ENCODE measurements at regions not wholly inside any gene's neighbourhood (a gene's known extent, or its start where the extent isn't known, plus 50 kb on each side); places are given as distances from the start of the nearest gene placed in this dataset.
"Not testable (repeated sequence)": the region's sequence is repeated elsewhere in the genome, so short reads cannot be mapped to it uniquely, and the experiment has no call there.

GRCh38 chr5:56737002-56737621 is 78.2 kb upstream of the MAP3K1 start:
- Histone ChIP-seq H3K27me3 (replicated peaks; ENCODE audit: insufficient read depth) (no peaks in the 10 kb centered on the region), H3K4me3 (no peak overlapping the region), H3K36me3 (no peaks in the 10 kb centered on the region), H3K27ac (no peak overlapping the region), H3K4me1 (ENCODE audit: control insufficient read depth in 1 of 2, low read depth in 2 of 2) (peaks cover 0 to 21% of the 10 kb centered on the region in 2 donors), H3K9me3 (no peaks in the 10 kb centered on the region)
- DNase-seq (ENCODE audit: low spot score) (no peak), ATAC-seq (ENCODE audit: insufficient number of reproducible peaks, low FRiP score, low read depth) (no peak)
- TF ChIP-seq CTCF (IDR thresholded peaks at IDR 0.05): no peak

DNA sequence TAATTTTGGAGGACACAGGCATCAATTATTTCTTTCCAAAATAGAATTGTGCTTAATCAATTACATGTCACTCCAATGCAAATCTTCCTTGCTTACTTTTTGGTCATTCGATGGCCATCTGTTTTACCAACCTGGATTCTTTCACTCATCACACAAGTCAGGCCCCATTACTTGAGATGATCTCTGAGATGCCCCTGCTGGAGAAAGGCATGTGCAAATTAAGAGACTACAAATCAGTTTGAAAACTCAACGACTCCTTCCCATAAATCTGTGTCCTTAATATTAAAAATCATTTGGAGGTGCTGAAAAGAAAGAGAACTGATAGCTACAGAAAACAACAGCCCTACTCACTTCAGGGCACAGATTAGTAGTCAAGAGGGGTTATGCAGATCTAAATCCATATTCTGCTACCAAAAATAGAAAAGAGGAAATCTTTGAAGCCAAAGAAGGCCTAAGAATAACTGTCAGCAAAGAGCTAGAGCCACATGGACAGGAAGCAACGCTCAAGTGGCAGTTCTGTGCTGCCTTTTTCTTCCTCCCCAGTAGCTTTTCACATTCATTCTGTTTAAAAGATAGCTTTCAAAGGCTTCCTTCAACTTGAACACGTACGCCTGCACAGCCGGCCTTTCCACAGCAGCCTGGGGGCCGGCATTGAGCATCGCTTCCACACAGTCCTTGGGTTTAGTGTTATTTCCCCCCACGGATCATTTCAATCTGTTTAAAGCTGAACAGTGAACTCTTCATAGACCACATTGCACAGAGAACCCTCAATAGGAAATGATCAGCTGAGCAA is 79.3 kb upstream of the MAP3K1 start:
- Histone ChIP-seq H3K27ac (no peak overlapping the region), H3K4me1 (ENCODE audit: control insufficient read depth in 1 of 2, low read depth in 2 of 2) (peaks cover 0 to 21% of the 10 kb centered on the region in 2 donors)
- no peak for TF ChIP-seq CTCF (IDR thresholded peaks at IDR 0.05)

DNA sequence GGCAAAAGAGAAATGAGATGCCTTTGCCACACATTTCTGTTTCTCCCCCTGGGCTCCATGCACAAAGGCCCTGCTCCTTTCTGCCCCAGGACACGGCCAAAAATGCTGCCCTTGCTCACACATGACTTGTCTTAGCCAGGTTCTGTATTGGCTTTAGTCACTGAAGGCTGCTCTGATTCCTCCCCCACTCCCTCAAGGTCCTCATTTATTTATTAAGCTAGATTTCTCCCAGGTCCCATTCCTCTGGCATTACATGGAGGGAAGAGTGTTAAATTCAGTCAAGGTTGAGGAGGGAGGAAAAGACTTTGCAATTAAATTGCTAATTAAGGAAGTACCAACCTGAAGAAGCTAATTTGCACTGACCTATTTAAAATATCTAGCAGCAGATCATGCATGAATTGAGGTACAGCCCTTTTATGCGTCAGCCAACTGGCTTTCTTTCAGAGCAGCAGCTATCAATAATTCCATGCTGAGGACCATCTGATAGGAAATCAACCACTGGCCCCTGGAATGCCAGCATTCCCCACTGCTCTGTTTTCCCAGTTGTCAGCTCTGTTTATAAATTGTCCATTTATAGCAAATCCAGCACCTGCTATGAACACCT is 81.2 kb upstream of the MAP3K1 start:
- Histone ChIP-seq H3K27me3 (replicated peaks; ENCODE audit: insufficient read depth) (no peaks in the 10 kb centered on the region), H3K4me3 (no peak overlapping the region), H3K9me3 (no peaks in the 10 kb centered on the region), H3K36me3 (no peaks in the 10 kb centered on the region), H3K27ac (no peak overlapping the region), H3K4me1 (ENCODE audit: control insufficient read depth in 1 of 2, low read depth in 2 of 2) (peaks cover 0 to 21% of the 10 kb centered on the region in 2 donors)
- no peak for ATAC-seq (ENCODE audit: insufficient number of reproducible peaks, low FRiP score, low read depth)
- no peak for DNase-seq (ENCODE audit: low spot score)
- TF ChIP-seq CTCF (IDR thresholded peaks at IDR 0.05): no peak

More for the DNA sequence above, 79.3 kb upstream of the MAP3K1 start:
- no peaks in the 10 kb centered on the region for H3K27me3 ChIP-seq (replicated peaks; ENCODE audit: insufficient read depth)
- DNase-seq (ENCODE audit: low spot score): no peak
- no peak for ATAC-seq (ENCODE audit: insufficient number of reproducible peaks, low FRiP score, low read depth)
- H3K4me3 ChIP-seq: no peak overlapping the region
- no peaks in the 10 kb centered on the region for H3K36me3 ChIP-seq
- no peaks in the 10 kb centered on the region for H3K9me3 ChIP-seq

DNA sequence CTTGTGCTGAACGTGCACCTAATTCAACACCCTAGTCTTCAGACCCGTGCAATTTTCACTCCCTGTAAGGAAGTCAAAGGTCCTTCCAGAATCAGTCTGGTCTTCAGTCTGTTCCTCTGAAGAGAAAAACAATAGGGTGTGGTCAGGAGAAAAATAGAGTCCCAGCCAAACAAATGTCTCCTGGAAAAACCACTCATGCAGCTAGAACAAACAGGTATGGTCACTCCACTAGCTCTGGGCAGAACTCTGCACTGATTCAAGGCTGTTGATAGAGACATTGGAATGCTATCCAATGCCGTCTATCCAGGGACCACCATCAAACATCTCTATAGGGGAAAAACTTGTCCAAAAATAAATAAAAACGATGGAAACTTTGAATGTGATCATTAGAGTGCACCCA is 81.8 kb upstream of the MAP3K1 start:
- no peak for TF ChIP-seq CTCF (IDR thresholded peaks at IDR 0.05)
- Histone ChIP-seq H3K4me1 (ENCODE audit: control insufficient read depth in 1 of 2, low read depth in 2 of 2) (peaks cover 0 to 21% of the 10 kb centered on the region in 2 donors), H3K36me3 (no peaks in the 10 kb centered on the region), H3K27ac (no peak overlapping the region), H3K9me3 (no peaks in the 10 kb centered on the region), H3K4me3 (no peak overlapping the region), H3K27me3 (replicated peaks; ENCODE audit: insufficient read depth) (no peaks in the 10 kb centered on the region)
- DNase-seq (ENCODE audit: low spot score) (no peak), ATAC-seq (ENCODE audit: insufficient number of reproducible peaks, low FRiP score, low read depth) (no peak)

GRCh38 chr5:56732121-56732520 is 83.2 kb upstream of the MAP3K1 start:
- DNase-seq (ENCODE audit: low spot score) (no peak), ATAC-seq (ENCODE audit: insufficient number of reproducible peaks, low FRiP score, low read depth) (no peak)
- H3K9me3 ChIP-seq: no peaks in the 10 kb centered on the region
- no peaks in the 10 kb centered on the region for H3K36me3 ChIP-seq
- TF ChIP-seq CTCF (IDR thresholded peaks at IDR 0.05): no peak
- H3K27me3 ChIP-seq (replicated peaks; ENCODE audit: insufficient read depth): no peaks in the 10 kb centered on the region
- no peak overlapping the region for H3K27ac ChIP-seq
- H3K4me3 ChIP-seq: no peak overlapping the region
- H3K4me1 ChIP-seq (ENCODE audit: control insufficient read depth in 1 of 2, low read depth in 2 of 2): peaks cover 0 to 21% of the 10 kb centered on the region in 2 donors

GRCh38 chr5:56731473-56731872 is 83.9 kb upstream of the MAP3K1 start:
- not testable (repeated sequence) for H3K27ac ChIP-seq; DNase-seq (ENCODE audit: low spot score); H3K4me3 ChIP-seq; H3K36me3 ChIP-seq; H3K27me3 ChIP-seq (replicated peaks; ENCODE audit: insufficient read depth); ATAC-seq (ENCODE audit: insufficient number of reproducible peaks, low FRiP score, low read depth); H3K9me3 ChIP-seq
- peaks cover 0 to 21% of the 10 kb centered on the region in 2 donors for H3K4me1 ChIP-seq (ENCODE audit: control insufficient read depth in 1 of 2, low read depth in 2 of 2)

Data from thoracic aorta (tissue), 2 donors.